BJ (cell line): ENCODE measurements at regions not wholly inside any gene's neighbourhood (a gene's known extent, or its start where the extent isn't known, plus 50 kb on each side); places are given as distances from the start of the nearest gene placed in this dataset.
"Not testable (repeated sequence)": the region's sequence is repeated elsewhere in the genome, so short reads cannot be mapped to it uniquely, and the experiment has no call there.

Experiments
- CTCF ChIA-PET: fragments of 350-600 bp; formaldehyde crosslinking; extraction: SDS; loops from one replicate; lab custom pipeline; 2021; ENCODE audit warnings: antibody characterized with exemption, inconsistent platforms; lab: Yijun Ruan, JAX
- POLR2A ChIA-PET: fragments of 300-600 bp; sonication (Branson Sonifier 250); formaldehyde crosslinking; extraction: SDS; loops from one replicate; lab custom pipeline; 2021; ENCODE audit warnings: antibody characterized with exemption; lab: Charles Lee
- DNase-seq: peaks from one replicate; pipeline ENCODE4 v3.0.0-alpha.2; 2011; ENCODE audit warnings: low read depth
- H3K27me3 ChIP-seq: 2 replicates; pipeline ENCODE4 v1.6.0; 2011; ENCODE audit warnings: low read length; ENCODE audit not compliant: control insufficient read depth, insufficient read depth
- H3K36me3 ChIP-seq: 2 replicates; pipeline ENCODE4 v1.5.1; 2011; ENCODE audit warnings: low read length; ENCODE audit not compliant: control insufficient read depth, insufficient read depth
- H3K4me3 ChIP-seq: 2 replicates; pipeline ENCODE4 v1.5.1; 2011; ENCODE audit warnings: low read depth, mild to moderate bottlenecking, control low read depth, low read length
- CTCF ChIP-seq: IDR thresholded peaks from 2 replicates; pipeline ENCODE4 v1.5.1; 2011; ENCODE audit warnings: low read depth, mild to moderate bottlenecking, control low read depth, inconsistent platforms, low read length, moderate library complexity; ENCODE audit not compliant: insufficient read depth

GRCh38 chr2:91742973-91743490, 3051.6 kb downstream of the RPIA start:
- CTCF ChIA-PET, H3K27me3 ChIP-seq, DNase-seq, H3K36me3 ChIP-seq, POLR2A ChIA-PET, H3K4me3 ChIP-seq: not testable (repeated sequence)

GRCh38 chr2:91743910-91744309, 3052.4 kb downstream of the RPIA start:
- DNase-seq, CTCF ChIA-PET, POLR2A ChIA-PET: not testable (repeated sequence)

GRCh38 chr2:91744700-91745141, 3053.2 kb downstream of the RPIA start:
- H3K4me3 ChIP-seq, H3K27me3 ChIP-seq, CTCF ChIA-PET, POLR2A ChIA-PET, DNase-seq, H3K36me3 ChIP-seq: not testable (repeated sequence)

More at GRCh38 chr2:91743910-91744309, 3052.4 kb downstream of the RPIA start:
- H3K36me3 ChIP-seq, H3K27me3 ChIP-seq, H3K4me3 ChIP-seq: not testable (repeated sequence)

- POLR2A ChIA-PET, result no interaction called here
- DNase-seq, result no peak
- CTCF ChIA-PET, result no interaction called here
- Histone ChIP-seq H3K27me3 (no peaks in the 10 kb centered on the region), H3K36me3 (no peaks in the 10 kb centered on the region), H3K4me3 (no peak overlapping the region)
- no peak for TF ChIP-seq CTCF
Observed at GRCh38 chr2:91748902-91749301, 3057.4 kb downstream of the RPIA start.

GRCh38 chr2:91749665-91750064, 3058.2 kb downstream of the RPIA start:
- H3K4me3 ChIP-seq, CTCF ChIA-PET, H3K27me3 ChIP-seq, POLR2A ChIA-PET, DNase-seq, H3K36me3 ChIP-seq: not testable (repeated sequence)

- H3K36me3 ChIP-seq, CTCF ChIA-PET, DNase-seq, H3K4me3 ChIP-seq, POLR2A ChIA-PET, H3K27me3 ChIP-seq: not testable (repeated sequence)
- peak; percentile 32 for TF ChIP-seq CTCF
Observed at GRCh38 chr2:91759361-91759941, 3068.0 kb downstream of the RPIA start.

- H3K4me3 ChIP-seq, H3K36me3 ChIP-seq, DNase-seq, CTCF ChIA-PET, H3K27me3 ChIP-seq, POLR2A ChIA-PET: not testable (repeated sequence)
Observed at GRCh38 chr2:91760672-91761071, 3069.2 kb downstream of the RPIA start.

- POLR2A ChIA-PET, H3K36me3 ChIP-seq, DNase-seq, H3K4me3 ChIP-seq, H3K27me3 ChIP-seq, CTCF ChIA-PET: not testable (repeated sequence)
Observed at GRCh38 chr2:91762312-91762711, 3070.8 kb downstream of the RPIA start.

- H3K27me3 ChIP-seq, H3K4me3 ChIP-seq, DNase-seq, POLR2A ChIA-PET, CTCF ChIA-PET, H3K36me3 ChIP-seq: not testable (repeated sequence)
Observed at GRCh38 chr2:91763710-91764109, 3072.2 kb downstream of the RPIA start.

GRCh38 chr2:91764581-91765002, 3073.1 kb downstream of the RPIA start:
- DNase-seq, H3K27me3 ChIP-seq, POLR2A ChIA-PET, CTCF ChIA-PET, H3K4me3 ChIP-seq, H3K36me3 ChIP-seq: not testable (repeated sequence)

GRCh38 chr2:91765018-91765754, 3073.7 kb downstream of the RPIA start:
- DNase-seq, CTCF ChIA-PET, H3K27me3 ChIP-seq, POLR2A ChIA-PET, H3K36me3 ChIP-seq, H3K4me3 ChIP-seq: not testable (repeated sequence)
